GM12891 (cell line): ENCODE measurements at regions not wholly inside any gene's neighbourhood (a gene's known extent, or its start where the extent isn't known, plus 50 kb on each side); places are given as distances from the start of the nearest gene placed in this dataset.

Experiments
- DNase-seq: peaks from one replicate; pipeline ENCODE4 v3.0.0; 2011; ENCODE audit warnings: low spot score; ENCODE audit not compliant: insufficient read length
- FAIRE-seq: peaks from 2 replicates; lab custom pipeline; 2011; peaks lifted over from hg19 to GRCh38; lab: Jason Lieb, UNC
- PAX5 ChIP-seq: IDR thresholded peaks from 2 replicates; pipeline ENCODE4 v1.6.1; 2011; ENCODE audit warnings: low read length, moderate library complexity, mild to moderate bottlenecking; ENCODE audit not compliant: insufficient read depth, severe bottlenecking
- POLR2A ChIP-seq: IDR thresholded peaks from 2 replicates; pipeline ENCODE4 v1.6.1; 2011; ENCODE audit warnings: low read depth, low read length, control low read depth
- POLR2AphosphoS5 ChIP-seq: IDR thresholded peaks from 2 replicates; pipeline ENCODE4 v1.6.1; 2011; ENCODE audit warnings: low read depth, low read length, control low read depth
- POU2F2 ChIP-seq: IDR thresholded peaks from 2 replicates; pipeline ENCODE4 v1.6.1; 2011; ENCODE audit warnings: low read depth, mild to moderate bottlenecking, control low read depth, low read length, moderate library complexity
- SPI1 ChIP-seq: IDR thresholded peaks from 2 replicates; pipeline ENCODE4 v1.6.1; 2011; ENCODE audit warnings: low read depth, low read length, control low read depth
- TAF1 ChIP-seq: IDR thresholded peaks from 2 replicates; pipeline ENCODE4 v1.6.1; 2011; ENCODE audit warnings: low read depth, low read length, control low read depth

- DNase-seq (no peak), FAIRE-seq (no peak)
- no peak for TF ChIP-seq POLR2AphosphoS5
- TF ChIP-seq PAX5 = no peak
- no peak for TF ChIP-seq TAF1
These were observed 196.7 kb downstream of the HS3ST1 start for GRCh38 chr4:11232015-11232414.

- DNase-seq = no peak
- no peak for FAIRE-seq
- TF ChIP-seq SPI1 = no peak
- TF ChIP-seq POLR2A = no peak
- TF ChIP-seq TAF1 = no peak
- TF ChIP-seq POLR2AphosphoS5 = no peak
- TF ChIP-seq PAX5 = no peak
- TF ChIP-seq POU2F2 = no peak
These were observed 197.8 kb downstream of the HS3ST1 start for GRCh38 chr4:11230866-11231265.

GRCh38 chr4:11228530-11228929, 200.2 kb downstream of the HS3ST1 start:
- DNase-seq (no peak), FAIRE-seq (no peak)
- TF ChIP-seq SPI1 (no peak), PAX5 (no peak), TAF1 (no peak), POLR2A (no peak), POU2F2 (no peak), POLR2AphosphoS5 (no peak)

DNA sequence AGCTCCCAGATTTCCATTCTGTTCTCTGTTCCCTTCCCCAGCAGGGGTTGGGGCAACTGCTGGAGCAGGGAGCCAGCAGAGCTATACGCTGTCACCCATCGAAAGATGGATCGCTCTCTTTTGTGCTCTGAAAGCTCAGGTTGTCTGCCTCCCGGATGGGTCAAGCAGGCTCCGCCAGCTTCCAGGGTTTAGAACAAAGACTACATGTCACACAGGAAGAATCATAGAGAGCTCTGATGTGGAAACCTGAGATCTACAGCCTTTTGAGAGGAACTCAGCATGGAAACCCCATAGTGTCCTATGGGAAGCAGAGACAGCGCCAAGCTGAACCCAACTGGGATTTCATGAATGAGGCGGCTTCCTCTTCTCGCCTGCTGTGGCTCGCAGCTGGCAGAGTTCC, 205.4 kb downstream of the HS3ST1 start:
- no peak for DNase-seq
- FAIRE-seq = no peak
- TF ChIP-seq POLR2AphosphoS5 (no peak), POU2F2 (no peak), SPI1 (no peak), TAF1 (no peak), POLR2A (no peak), PAX5 (no peak)

DNA sequence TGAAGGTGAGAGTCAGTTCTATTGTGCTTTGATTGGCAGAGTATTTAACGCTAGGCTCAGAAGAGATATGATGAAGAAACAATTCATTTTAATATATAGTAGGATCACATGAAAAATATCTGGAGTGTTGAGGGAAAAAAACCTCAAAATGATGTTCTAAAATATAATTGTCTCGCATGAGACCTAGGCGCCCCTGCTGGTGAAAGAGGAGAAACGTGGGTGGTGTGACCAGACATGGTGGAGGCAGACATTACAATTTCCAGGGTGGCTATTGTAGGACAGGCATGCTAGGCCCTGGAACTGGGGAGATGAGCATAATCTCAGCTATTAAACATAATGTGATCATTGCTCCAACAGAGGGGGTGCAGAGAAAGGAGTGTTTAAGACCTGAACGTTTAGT, 210.0 kb downstream of the HS3ST1 start:
- DNase-seq (no peak), FAIRE-seq (no peak)

GRCh38 chr4:11216520-11216919, 212.2 kb downstream of the HS3ST1 start:
- no peak for DNase-seq
- no peak for FAIRE-seq
- TF ChIP-seq POLR2AphosphoS5 = no peak
- no peak for TF ChIP-seq PAX5
- no peak for TF ChIP-seq SPI1
- no peak for TF ChIP-seq POU2F2
- TF ChIP-seq TAF1 = no peak
- TF ChIP-seq POLR2A = no peak

More for the DNA sequence above, 210.0 kb downstream of the HS3ST1 start:
- TF ChIP-seq POLR2A = no peak
- TF ChIP-seq PAX5 = no peak
- no peak for TF ChIP-seq TAF1
- no peak for TF ChIP-seq POU2F2
- TF ChIP-seq SPI1 = no peak
- no peak for TF ChIP-seq POLR2AphosphoS5

DNA sequence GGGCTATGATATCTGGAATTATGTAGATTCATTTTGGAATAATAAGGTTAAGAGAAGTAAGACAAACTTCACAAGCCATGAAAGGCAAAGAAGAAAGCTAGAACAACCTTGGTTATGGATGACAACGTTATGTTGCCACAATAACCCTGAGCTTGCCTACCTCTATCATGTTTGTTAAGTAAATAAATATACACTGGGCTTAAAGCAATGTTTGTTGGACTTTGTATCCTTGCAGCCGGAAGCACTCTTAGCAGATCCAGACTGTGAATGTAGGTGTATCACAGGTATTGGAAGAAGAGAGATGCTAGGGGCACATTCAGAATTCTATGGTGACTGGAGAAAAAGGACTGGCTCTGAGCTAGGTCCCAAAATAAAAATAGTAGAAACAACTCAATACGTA, 214.4 kb downstream of the HS3ST1 start:
- TF ChIP-seq POLR2AphosphoS5 = no peak
- TF ChIP-seq POLR2A = no peak
- TF ChIP-seq TAF1 = no peak
- no peak for TF ChIP-seq POU2F2
- TF ChIP-seq PAX5 = no peak
- TF ChIP-seq SPI1 = no peak
- DNase-seq (no peak), FAIRE-seq (no peak)

DNA sequence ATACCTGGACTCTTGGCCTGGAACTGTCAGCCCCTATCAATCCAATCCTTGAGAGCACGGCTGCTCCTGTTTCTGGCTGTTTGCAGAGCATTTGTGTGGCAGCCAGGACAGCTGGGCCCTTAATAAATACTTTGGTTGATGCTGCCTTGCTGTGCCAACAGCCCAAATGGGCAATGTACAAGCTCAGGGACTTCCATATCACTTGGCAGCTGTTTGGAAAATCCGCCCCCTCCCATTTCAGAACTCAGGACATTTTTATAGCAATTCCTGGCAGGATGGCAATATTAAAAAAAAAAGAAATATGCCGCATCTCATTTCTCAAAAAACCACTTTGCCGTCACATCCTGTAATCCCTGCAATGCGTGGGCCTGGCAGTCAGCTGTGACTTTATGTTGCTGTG, 218.9 kb downstream of the HS3ST1 start:
- DNase-seq (no peak), FAIRE-seq (no peak)
- TF ChIP-seq POLR2A = no peak
- TF ChIP-seq PAX5 = no peak
- TF ChIP-seq POLR2AphosphoS5 = no peak
- no peak for TF ChIP-seq TAF1
- no peak for TF ChIP-seq POU2F2
- no peak for TF ChIP-seq SPI1

GRCh38 chr4:11201256-11201655, 227.4 kb downstream of the HS3ST1 start:
- no peak for DNase-seq
- TF ChIP-seq SPI1 = no peak
- no peak for TF ChIP-seq POLR2AphosphoS5
- TF ChIP-seq PAX5 = no peak
- TF ChIP-seq POU2F2 = no peak
- TF ChIP-seq TAF1 = no peak
- no peak for TF ChIP-seq POLR2A
- no peak for FAIRE-seq

DNA sequence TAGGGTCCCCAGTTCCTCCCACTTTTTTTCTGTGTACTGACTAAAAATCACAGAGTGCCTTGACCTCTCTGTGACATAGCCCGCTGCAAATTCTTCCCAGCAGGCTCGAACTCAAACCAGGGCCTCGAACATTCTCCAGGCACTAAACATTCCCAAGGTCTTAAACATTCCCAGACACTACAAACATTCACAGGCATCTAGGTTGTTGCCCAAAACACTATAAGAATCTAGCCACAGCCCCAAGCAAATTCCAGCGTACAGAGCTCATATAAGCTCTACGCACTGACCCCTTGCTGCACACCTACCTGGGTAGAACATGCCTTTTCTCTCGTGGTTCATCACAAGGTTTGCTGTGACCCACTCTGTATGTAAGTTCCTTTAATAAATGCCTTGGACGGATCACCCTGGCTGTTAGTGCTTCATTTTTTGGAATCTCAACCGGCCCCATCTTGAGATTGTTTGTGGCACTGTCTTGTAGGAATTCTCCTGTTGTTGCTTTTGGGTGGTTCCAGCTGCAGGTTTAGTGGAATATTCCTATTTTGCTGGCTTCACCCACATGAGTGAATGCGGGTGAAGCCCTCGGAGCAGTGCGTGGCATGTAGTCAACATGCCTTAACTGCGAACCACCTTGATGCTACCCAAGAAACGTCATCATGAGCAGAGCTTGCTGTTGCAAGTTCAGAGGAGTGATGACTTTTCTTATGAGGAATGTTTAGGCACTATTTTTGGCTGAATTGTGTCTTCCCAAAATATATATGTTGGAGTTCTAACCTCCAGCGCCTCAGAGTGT, 230.0 kb downstream of the HS3ST1 start:
- DNase-seq = no peak

More for the DNA sequence above, 230.0 kb downstream of the HS3ST1 start:
- FAIRE-seq = no peak
- TF ChIP-seq POLR2A (no peak), SPI1 (no peak), PAX5 (no peak), POU2F2 (no peak), POLR2AphosphoS5 (no peak), TAF1 (no peak)
